ENCODE measurements at regions not wholly inside any gene's neighbourhood (a gene's known extent, or its start where the extent isn't known, plus 50 kb on each side); places are given as distances from the start of the nearest gene placed in this dataset.

GRCh38 chr2:33788044-33788443 is 188.9 kb upstream of the FAM98A start:
- TF ChIP-seq POLR2A (IDR thresholded peaks at IDR 0.05) (no peak), CTCF (IDR thresholded peaks at IDR 0.05) (no peak)

Data from uterus (tissue), 2 donors.